ENCODE measurements at regions not wholly inside any gene's neighbourhood (a gene's known extent, or its start where the extent isn't known, plus 50 kb on each side); places are given as distances from the start of the nearest gene placed in this dataset.

GRCh38 chr10:31192475-31192874 is 126.5 kb upstream of the ZEB1 start:
- no peak for TF ChIP-seq POLR2A (IDR thresholded peaks at IDR 0.05)
- no peak for TF ChIP-seq CTCF (IDR thresholded peaks at IDR 0.05)

Measured in lower leg skin (tissue), 3 donors.